ENCODE measurements at regions not wholly inside any gene's neighbourhood (a gene's known extent, or its start where the extent isn't known, plus 50 kb on each side); places are given as distances from the start of the nearest gene placed in this dataset.

DNA sequence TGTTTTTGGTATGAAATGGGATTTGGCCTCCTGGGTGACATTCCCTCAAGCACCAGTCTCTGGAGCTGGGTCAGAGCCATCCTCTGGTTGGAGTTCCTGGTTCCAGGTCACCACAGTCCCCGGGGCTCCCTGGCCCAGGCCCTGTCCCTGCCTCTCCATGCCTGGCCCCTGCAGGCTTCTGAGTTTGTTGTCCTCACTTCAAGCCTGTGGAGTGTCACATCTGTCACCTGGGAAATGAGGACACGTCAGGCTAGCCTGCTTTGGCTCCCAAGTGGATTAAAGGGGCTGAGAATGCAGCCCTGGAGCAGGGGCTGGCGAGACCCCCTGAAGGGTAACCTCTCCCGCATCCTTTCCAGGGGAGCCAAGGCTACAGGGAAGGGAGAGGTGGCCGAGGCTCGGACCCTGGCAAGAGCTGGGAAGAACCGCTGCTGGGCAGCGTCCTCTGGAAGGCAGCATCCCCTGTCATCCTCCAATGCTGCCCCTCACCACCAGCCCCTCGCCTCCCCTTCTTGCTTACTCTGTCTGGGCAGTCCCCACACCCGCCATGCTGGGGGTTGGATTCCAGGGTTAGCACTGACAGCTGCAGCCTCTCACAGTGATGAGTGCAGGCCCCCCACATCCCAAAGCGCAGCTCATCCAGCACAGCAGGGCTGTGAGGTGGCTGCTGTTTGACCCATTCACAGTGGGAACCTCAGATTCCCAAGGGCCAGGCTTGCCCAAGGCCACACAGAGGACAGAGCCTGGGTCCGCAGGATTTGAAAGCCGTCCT lies 75.5 kb upstream of the IQSEC1 start:
- Histone ChIP-seq H3K4me3 (ENCODE audit: low read depth, low read length) (no peak overlapping the region), H3K27me3 (ENCODE audit: control insufficient read depth, insufficient read depth, low read length) (no peaks in the 10 kb centered on the region), H3K36me3 (ENCODE audit: control insufficient read depth, insufficient read depth, low read length) (no peaks in the 10 kb centered on the region)
- DNase-seq (ENCODE audit: low read depth) (no peak), FAIRE-seq (no peak)
- TF ChIP-seq, protein P1, sequence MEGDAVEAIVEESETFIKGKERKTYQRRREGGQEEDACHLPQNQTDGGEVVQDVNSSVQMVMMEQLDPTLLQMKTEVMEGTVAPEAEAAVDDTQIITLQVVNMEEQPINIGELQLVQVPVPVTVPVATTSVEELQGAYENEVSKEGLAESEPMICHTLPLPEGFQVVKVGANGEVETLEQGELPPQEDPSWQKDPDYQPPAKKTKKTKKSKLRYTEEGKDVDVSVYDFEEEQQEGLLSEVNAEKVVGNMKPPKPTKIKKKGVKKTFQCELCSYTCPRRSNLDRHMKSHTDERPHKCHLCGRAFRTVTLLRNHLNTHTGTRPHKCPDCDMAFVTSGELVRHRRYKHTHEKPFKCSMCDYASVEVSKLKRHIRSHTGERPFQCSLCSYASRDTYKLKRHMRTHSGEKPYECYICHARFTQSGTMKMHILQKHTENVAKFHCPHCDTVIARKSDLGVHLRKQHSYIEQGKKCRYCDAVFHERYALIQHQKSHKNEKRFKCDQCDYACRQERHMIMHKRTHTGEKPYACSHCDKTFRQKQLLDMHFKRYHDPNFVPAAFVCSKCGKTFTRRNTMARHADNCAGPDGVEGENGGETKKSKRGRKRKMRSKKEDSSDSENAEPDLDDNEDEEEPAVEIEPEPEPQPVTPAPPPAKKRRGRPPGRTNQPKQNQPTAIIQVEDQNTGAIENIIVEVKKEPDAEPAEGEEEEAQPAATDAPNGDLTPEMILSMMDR (IDR thresholded peaks at IDR 0.05; ENCODE audit: insufficient read depth, low read length, severe bottlenecking): no peak

DNA sequence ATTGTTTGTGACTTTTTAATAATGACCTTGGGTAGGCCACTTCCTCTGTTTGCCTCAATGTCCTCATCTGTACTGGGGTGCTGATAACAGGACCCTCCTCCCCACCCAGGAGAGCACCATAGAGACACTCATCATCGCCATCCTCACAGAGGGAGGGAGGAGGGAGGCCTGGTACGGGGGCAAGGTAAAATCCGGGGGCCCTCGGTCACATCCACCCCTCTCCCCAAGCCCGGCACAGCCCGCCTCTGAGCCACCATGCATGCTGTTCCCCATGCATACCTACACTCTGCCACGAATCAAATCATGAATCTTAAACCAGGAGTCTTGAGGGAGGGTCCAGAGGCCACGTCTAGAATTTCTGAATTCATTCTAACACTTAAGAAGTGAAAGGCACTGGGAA lies 74.9 kb upstream of the IQSEC1 start:
- Histone ChIP-seq H3K36me3 (ENCODE audit: control insufficient read depth, insufficient read depth, low read length) (no peaks in the 10 kb centered on the region), H3K27me3 (ENCODE audit: control insufficient read depth, insufficient read depth, low read length) (no peaks in the 10 kb centered on the region), H3K4me3 (ENCODE audit: low read depth, low read length) (no peak overlapping the region)
- FAIRE-seq (no peak), DNase-seq (ENCODE audit: low read depth) (no peak)
- TF ChIP-seq, protein P1 (IDR thresholded peaks at IDR 0.05; ENCODE audit: insufficient read depth, low read length, severe bottlenecking): no peak

GRCh38 chr3:13147344-13147743 lies 74.1 kb upstream of the IQSEC1 start:
- TF ChIP-seq, protein P1 (IDR thresholded peaks at IDR 0.05; ENCODE audit: insufficient read depth, low read length, severe bottlenecking): no peak
- DNase-seq (ENCODE audit: low read depth) (no peak), FAIRE-seq (no peak)
- H3K27me3 ChIP-seq (ENCODE audit: control insufficient read depth, insufficient read depth, low read length): no peaks in the 10 kb centered on the region
- H3K4me3 ChIP-seq (ENCODE audit: low read depth, low read length): no peak overlapping the region
- H3K36me3 ChIP-seq (ENCODE audit: control insufficient read depth, insufficient read depth, low read length): no peaks in the 10 kb centered on the region

GRCh38 chr3:13146643-13147143 lies 73.5 kb upstream of the IQSEC1 start:
- H3K4me3 ChIP-seq (ENCODE audit: low read depth, low read length): no peak overlapping the region
- no peaks in the 10 kb centered on the region for H3K36me3 ChIP-seq (ENCODE audit: control insufficient read depth, insufficient read depth, low read length)
- FAIRE-seq: peak; percentile 13
- no peaks in the 10 kb centered on the region for H3K27me3 ChIP-seq (ENCODE audit: control insufficient read depth, insufficient read depth, low read length)
- DNase-seq (ENCODE audit: low read depth): no peak
- TF ChIP-seq, protein P1 (IDR thresholded peaks at IDR 0.05; ENCODE audit: insufficient read depth, low read length, severe bottlenecking): no peak

DNA sequence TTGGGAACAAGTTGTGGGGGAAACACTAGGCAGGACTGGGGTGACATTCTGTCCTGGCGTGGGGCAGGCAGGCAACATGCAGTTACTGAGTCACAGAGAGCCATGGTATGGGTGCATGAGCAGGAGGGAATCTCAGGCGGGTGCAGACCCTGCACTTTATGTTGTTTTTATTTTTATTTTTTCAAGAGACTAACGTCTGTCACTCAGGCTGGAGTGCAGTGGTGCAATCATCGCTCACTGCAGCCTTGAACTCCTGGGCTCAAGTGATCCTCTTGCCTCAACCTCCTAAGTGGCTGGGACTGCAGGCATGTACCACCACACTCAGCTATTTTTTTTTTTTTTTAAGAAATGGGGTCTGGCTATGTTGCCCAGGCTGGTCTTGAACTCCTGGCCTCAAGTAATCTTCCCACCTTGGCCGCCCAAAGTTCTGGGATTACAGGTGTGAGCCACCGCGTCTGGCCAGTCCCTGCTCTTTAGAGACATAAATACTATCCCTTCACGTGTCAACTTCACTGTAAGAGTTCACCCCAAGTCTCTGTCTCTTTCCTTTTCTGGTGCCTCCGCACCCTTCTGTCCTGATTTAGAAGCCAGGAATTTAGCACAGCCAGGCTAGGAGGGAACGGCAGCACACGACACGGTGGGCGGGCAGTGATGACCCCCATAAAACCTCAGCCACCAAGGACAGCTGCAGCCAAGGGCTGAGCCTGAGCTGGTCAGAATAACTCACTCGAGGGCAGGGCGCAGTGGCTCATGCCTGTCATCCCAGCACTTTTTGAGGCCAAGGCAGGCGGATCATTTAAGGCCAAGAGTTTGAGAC lies 72.8 kb upstream of the IQSEC1 start:
- Histone ChIP-seq H3K4me3 (ENCODE audit: low read depth, low read length) (no peak overlapping the region), H3K27me3 (ENCODE audit: control insufficient read depth, insufficient read depth, low read length) (no peaks in the 10 kb centered on the region), H3K36me3 (ENCODE audit: control insufficient read depth, insufficient read depth, low read length) (no peaks in the 10 kb centered on the region)
- no peak for DNase-seq (ENCODE audit: low read depth)
- TF ChIP-seq, protein P1 (IDR thresholded peaks at IDR 0.05; ENCODE audit: insufficient read depth, low read length, severe bottlenecking): no peak
- FAIRE-seq: no peak
